Endothelial cell (in vitro differentiated cells): ENCODE measurements at regions not wholly inside any gene's neighbourhood (a gene's known extent, or its start where the extent isn't known, plus 50 kb on each side); places are given as distances from the start of the nearest gene placed in this dataset.

Experiments
- DNase-seq: peaks from one replicate; pipeline ENCODE4 v3.0.0; 2021; ENCODE audit warnings: low spot score
- H3K27ac Mint-ChIP-seq: one replicate; pipeline ENCODE4 v1.8.0; 2021; ENCODE audit warnings: mixed read lengths, inconsistent platforms; ENCODE audit not compliant: unreplicated experiment
- H3K27me3 Mint-ChIP-seq: one replicate; pipeline ENCODE4 v1.8.0; 2021; ENCODE audit warnings: mild to moderate bottlenecking, moderate library complexity, mixed read lengths, inconsistent platforms; ENCODE audit not compliant: unreplicated experiment
- H3K36me3 Mint-ChIP-seq: one replicate; pipeline ENCODE4 v1.8.0; 2021; ENCODE audit warnings: mild to moderate bottlenecking, low read depth, mixed read lengths, inconsistent platforms; ENCODE audit not compliant: unreplicated experiment
- H3K4me1 Mint-ChIP-seq: one replicate; pipeline ENCODE4 v1.8.0; 2021; ENCODE audit warnings: mild to moderate bottlenecking, mixed read lengths, inconsistent platforms; ENCODE audit not compliant: unreplicated experiment
- H3K4me3 Mint-ChIP-seq: one replicate; pipeline ENCODE4 v1.8.0; 2021; ENCODE audit warnings: mild to moderate bottlenecking, mixed read lengths, inconsistent platforms; ENCODE audit not compliant: unreplicated experiment
- H3K9me3 Mint-ChIP-seq: one replicate; pipeline ENCODE4 v1.8.0; 2021; ENCODE audit warnings: mixed read lengths, inconsistent platforms; ENCODE audit not compliant: unreplicated experiment
- TF ChIP-seq, protein P1 (sequence below): fragments of 200-600 bp; sonication (generic); IDR thresholded peaks from one replicate; pipeline ENCODE4 v1.5.0; 2021; ENCODE audit warnings: antibody characterized with exemption; ENCODE audit not compliant: unreplicated experiment

GRCh38 chr5:111902436-111902835 is 145.4 kb upstream of the NREP start:
- no peak overlapping the region for H3K4me3 Mint-ChIP-seq
- DNase-seq: no peak
- H3K27me3 Mint-ChIP-seq: no peaks in the 10 kb centered on the region
- no peaks in the 10 kb centered on the region for H3K36me3 Mint-ChIP-seq
- no peaks in the 10 kb centered on the region for H3K9me3 Mint-ChIP-seq
- H3K4me1 Mint-ChIP-seq: no peaks in the 10 kb centered on the region
- TF ChIP-seq, protein P1, sequence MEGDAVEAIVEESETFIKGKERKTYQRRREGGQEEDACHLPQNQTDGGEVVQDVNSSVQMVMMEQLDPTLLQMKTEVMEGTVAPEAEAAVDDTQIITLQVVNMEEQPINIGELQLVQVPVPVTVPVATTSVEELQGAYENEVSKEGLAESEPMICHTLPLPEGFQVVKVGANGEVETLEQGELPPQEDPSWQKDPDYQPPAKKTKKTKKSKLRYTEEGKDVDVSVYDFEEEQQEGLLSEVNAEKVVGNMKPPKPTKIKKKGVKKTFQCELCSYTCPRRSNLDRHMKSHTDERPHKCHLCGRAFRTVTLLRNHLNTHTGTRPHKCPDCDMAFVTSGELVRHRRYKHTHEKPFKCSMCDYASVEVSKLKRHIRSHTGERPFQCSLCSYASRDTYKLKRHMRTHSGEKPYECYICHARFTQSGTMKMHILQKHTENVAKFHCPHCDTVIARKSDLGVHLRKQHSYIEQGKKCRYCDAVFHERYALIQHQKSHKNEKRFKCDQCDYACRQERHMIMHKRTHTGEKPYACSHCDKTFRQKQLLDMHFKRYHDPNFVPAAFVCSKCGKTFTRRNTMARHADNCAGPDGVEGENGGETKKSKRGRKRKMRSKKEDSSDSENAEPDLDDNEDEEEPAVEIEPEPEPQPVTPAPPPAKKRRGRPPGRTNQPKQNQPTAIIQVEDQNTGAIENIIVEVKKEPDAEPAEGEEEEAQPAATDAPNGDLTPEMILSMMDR: no peak
- H3K27ac Mint-ChIP-seq: no peak overlapping the region

GRCh38 chr5:111901296-111901695 is 144.3 kb upstream of the NREP start:
- Mint-ChIP-seq H3K27me3 (no peaks in the 10 kb centered on the region), H3K36me3 (no peaks in the 10 kb centered on the region), H3K4me1 (no peaks in the 10 kb centered on the region), H3K4me3 (no peak overlapping the region), H3K27ac (no peak overlapping the region), H3K9me3 (no peaks in the 10 kb centered on the region)
- DNase-seq: no peak
- TF ChIP-seq, protein P1: no peak

DNA sequence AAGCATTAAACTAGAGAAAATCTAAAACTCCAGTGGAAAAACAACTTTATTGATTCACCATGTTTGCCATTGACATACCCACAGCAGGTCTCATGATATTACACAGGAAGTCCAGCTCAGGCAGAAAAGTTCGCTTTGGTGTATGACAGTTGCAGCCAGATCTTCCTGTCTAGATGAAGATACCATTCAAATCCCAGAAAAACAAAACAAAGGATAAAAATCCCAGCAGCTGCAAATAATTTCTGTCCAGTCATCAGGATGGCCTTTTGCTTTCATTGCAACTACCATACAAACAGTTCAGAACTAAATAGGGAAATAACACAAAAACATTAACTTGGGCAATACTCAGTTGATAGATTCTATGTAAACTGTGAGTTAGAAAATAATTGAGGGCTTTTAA is 136.0 kb upstream of the NREP start:
- TF ChIP-seq, protein P1: no peak
- no peaks in the 10 kb centered on the region for H3K9me3 Mint-ChIP-seq
- no peaks in the 10 kb centered on the region for H3K27me3 Mint-ChIP-seq
- H3K4me1 Mint-ChIP-seq: no peaks in the 10 kb centered on the region
- H3K4me3 Mint-ChIP-seq: no peak overlapping the region
- no peak overlapping the region for H3K27ac Mint-ChIP-seq
- no peaks in the 10 kb centered on the region for H3K36me3 Mint-ChIP-seq
- DNase-seq: no peak

DNA sequence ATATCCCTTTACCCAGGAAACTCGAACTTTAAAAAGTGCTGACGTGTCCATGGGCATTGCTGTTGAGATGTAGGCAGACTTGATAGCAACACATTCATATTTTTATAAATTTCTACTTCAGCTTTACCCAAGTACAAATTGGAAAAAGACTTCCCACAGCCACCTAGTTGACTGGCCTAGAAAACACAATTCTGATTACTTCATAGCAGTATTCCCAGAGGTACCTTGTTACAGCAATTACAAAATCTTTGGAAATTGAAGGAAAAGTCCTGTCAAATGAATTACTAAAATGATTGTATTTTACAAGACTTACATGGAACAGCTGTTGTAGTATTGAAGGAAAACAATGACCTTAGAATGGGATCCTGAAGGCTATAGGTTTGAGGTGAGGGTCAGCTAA is 130.7 kb upstream of the NREP start:
- no peak for DNase-seq
- H3K4me1 Mint-ChIP-seq: no peaks in the 10 kb centered on the region
- no peaks in the 10 kb centered on the region for H3K9me3 Mint-ChIP-seq
- TF ChIP-seq, protein P1: no peak
- no peak overlapping the region for H3K4me3 Mint-ChIP-seq
- H3K27me3 Mint-ChIP-seq: no peaks in the 10 kb centered on the region
- no peaks in the 10 kb centered on the region for H3K36me3 Mint-ChIP-seq
- no peak overlapping the region for H3K27ac Mint-ChIP-seq

DNA sequence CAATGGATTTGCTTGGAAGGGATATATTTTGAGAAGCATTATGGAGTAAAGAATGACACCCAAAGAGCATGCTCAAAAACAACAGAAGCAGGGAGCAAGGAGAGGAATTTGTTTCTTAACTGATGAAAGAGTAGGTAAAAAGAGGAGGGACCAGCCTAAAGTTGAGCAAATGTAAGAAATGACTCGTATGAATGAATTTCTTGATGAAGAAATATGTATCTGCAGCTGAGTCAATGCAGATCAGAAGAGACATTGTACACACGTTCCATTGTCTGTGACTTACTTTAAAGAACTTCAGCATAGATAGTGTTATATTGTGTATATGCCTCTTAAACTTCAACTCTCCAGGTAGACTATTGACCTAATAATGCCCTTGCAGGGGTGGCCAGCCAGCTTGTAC is 112.7 kb upstream of the NREP start:
- no peaks in the 10 kb centered on the region for H3K9me3 Mint-ChIP-seq
- H3K27me3 Mint-ChIP-seq: no peaks in the 10 kb centered on the region
- H3K27ac Mint-ChIP-seq: no peak overlapping the region
- peaks cover 4% of the 10 kb centered on the region for H3K4me1 Mint-ChIP-seq
- TF ChIP-seq, protein P1: no peak
- DNase-seq: no peak
- no peaks in the 10 kb centered on the region for H3K36me3 Mint-ChIP-seq
- no peak overlapping the region for H3K4me3 Mint-ChIP-seq
